ENCODE measurements at regions not wholly inside any gene's neighbourhood (a gene's known extent, or its start where the extent isn't known, plus 50 kb on each side); places are given as distances from the start of the nearest gene placed in this dataset.

- DNase-seq: no peak
These were observed 369.0 kb upstream of the CDIN1 start for GRCh38 chr15:36210426-36210825.

GRCh38 chr15:36218322-36218721 is 361.1 kb upstream of the CDIN1 start:
- DNase-seq: no peak

- DNase-seq: no peak
These were observed 360.4 kb upstream of the CDIN1 start for GRCh38 chr15:36218991-36219390.

GRCh38 chr15:36221992-36222391 is 357.4 kb upstream of the CDIN1 start:
- no peak for DNase-seq

- DNase-seq: no peak
These were observed 348.6 kb upstream of the CDIN1 start for GRCh38 chr15:36230776-36231175.

GRCh38 chr15:36232491-36232890 is 346.9 kb upstream of the CDIN1 start:
- no peak for DNase-seq

- no peak for DNase-seq
These were observed 344.7 kb upstream of the CDIN1 start for GRCh38 chr15:36234743-36235142.

GRCh38 chr15:36235173-36235572 is 344.3 kb upstream of the CDIN1 start:
- no peak for DNase-seq

- no peak for DNase-seq
These were observed 339.9 kb upstream of the CDIN1 start for GRCh38 chr15:36239509-36239908.

GRCh38 chr15:36251450-36251849 is 328.0 kb upstream of the CDIN1 start:
- DNase-seq: no peak

GRCh38 chr15:36252146-36252711 is 327.2 kb upstream of the CDIN1 start:
- DNase-seq: no peak

GRCh38 chr15:36254426-36254825 is 325.0 kb upstream of the CDIN1 start:
- DNase-seq: no peak

GRCh38 chr15:36256404-36256807 is 323.0 kb upstream of the CDIN1 start:
- no peak for DNase-seq

- peak; percentile 52 for DNase-seq
These were observed 315.8 kb upstream of the CDIN1 start for GRCh38 chr15:36263666-36264065.

- no peak for DNase-seq
These were observed 314.0 kb upstream of the CDIN1 start for GRCh38 chr15:36265422-36265821.

GRCh38 chr15:36271048-36271447 is 308.4 kb upstream of the CDIN1 start:
- DNase-seq: no peak

GRCh38 chr15:36275656-36276055 is 303.8 kb upstream of the CDIN1 start:
- DNase-seq: no peak

GRCh38 chr15:36278219-36278618 is 301.2 kb upstream of the CDIN1 start:
- no peak for DNase-seq

GRCh38 chr15:36282821-36283220 is 296.6 kb upstream of the CDIN1 start:
- DNase-seq: no peak

GRCh38 chr15:36284911-36285310 is 294.5 kb upstream of the CDIN1 start:
- DNase-seq: no peak

GRCh38 chr15:36291501-36291900 is 287.9 kb upstream of the CDIN1 start:
- DNase-seq: no peak

GRCh38 chr15:36294359-36294758 is 285.1 kb upstream of the CDIN1 start:
- DNase-seq: no peak

- DNase-seq: no peak
These were observed 277.5 kb upstream of the CDIN1 start for GRCh38 chr15:36301947-36302346.

- no peak for DNase-seq
These were observed 266.4 kb upstream of the CDIN1 start for GRCh38 chr15:36313021-36313420.

GRCh38 chr15:36313736-36314280 is 265.6 kb upstream of the CDIN1 start:
- no peak for DNase-seq
